Psoas muscle (tissue), 7 donors: ENCODE measurements at regions not wholly inside any gene's neighbourhood (a gene's known extent, or its start where the extent isn't known, plus 50 kb on each side); places are given as distances from the start of the nearest gene placed in this dataset.

Source experiments
- ATAC-seq, 4 donors: fragments of 200-7000 bp; cut with Tn5 transposase; one replicate each; pipeline ENCODE4 v1.9.1; 2020; ENCODE audit warnings: moderate library complexity in 3 of 4, mild to moderate bottlenecking in 2 of 4
- DNase-seq, 2 donors: peaks; one replicate each; pipeline ENCODE4 v3.0.0-alpha.2; 2020
- H3K27ac ChIP-seq: fragments of 200-600 bp; one replicate; pipeline ENCODE4 v1.8.0; 2022
- H3K27me3 ChIP-seq, 3 donors: fragments of 200-600 bp in 1 of 3; one replicate each; pipeline versions ENCODE4 v1.6.1 to v1.8.0; 2013 to 2022; ENCODE audit warnings: low read length in 2 of 3, mild to moderate bottlenecking in 2 of 3, moderate library complexity in 1 of 3; ENCODE audit not compliant: insufficient read depth in 3 of 3
- H3K36me3 ChIP-seq, 2 donors: fragments of 200-600 bp in 1 of 2; one replicate each; pipeline versions ENCODE4 v1.6.1 to v1.8.0; 2013 to 2022; ENCODE audit warnings: low read depth in 1 of 2, mild to moderate bottlenecking in 1 of 2, moderate library complexity in 1 of 2; ENCODE audit not compliant: insufficient read depth in 1 of 2
- H3K4me1 ChIP-seq: fragments of 200-600 bp; one replicate; pipeline ENCODE4 v1.8.0; 2022
- H3K4me3 ChIP-seq: fragments of 200-600 bp; one replicate; pipeline ENCODE4 v1.8.0; 2022; ENCODE audit warnings: mild to moderate bottlenecking
- H3K9me3 ChIP-seq: fragments of 200-600 bp; one replicate; pipeline ENCODE4 v1.8.0; 2022
- WGBS, 3 donors: extraction: QIAGEN DNeasy Blood & Tissue Kit; methylation state at CpG; one replicate each; pipeline versions ENCODE4 v1.1.6 to v1.1.7; 2013; 5-methylcytosine and 5-hydroxymethylcytosine counted together
- intact Hi-C, 2 donors: fragments of 100-400 bp; cut with DNase I; formaldehyde crosslinking; loops; one replicate each; pipeline versions ENCODE4 v1.11.0 to v1.14.2; 2022
- TF ChIP-seq, protein P1 (sequence below): fragments of 200-600 bp; IDR thresholded peaks from one replicate; pipeline ENCODE4 v1.8.0; 2022; ENCODE audit warnings: antibody characterized with exemption
- donor health status: healthy with polysubstance abuse.
- donor health status: DM: no; HTN: no; CAD: no; lungs with moderate emphysema.
- donor health status: Bipolar disorder and iron deficiency.
- donor health status: healthy.
- donor health status: DM: yes; HTN: yes; CAD: no.
- donor health status: DM: no; HTN: no; CAD: no.
- donor health status: DM: yes; HTN: yes; CAD: no.

- no peak overlapping the region for H3K4me3 ChIP-seq
- no peaks in the 10 kb centered on the region for H3K27me3 ChIP-seq
- intact Hi-C loops = no loop called here
- H3K36me3 ChIP-seq = no peaks in the 10 kb centered on the region
- TF ChIP-seq, protein P1, sequence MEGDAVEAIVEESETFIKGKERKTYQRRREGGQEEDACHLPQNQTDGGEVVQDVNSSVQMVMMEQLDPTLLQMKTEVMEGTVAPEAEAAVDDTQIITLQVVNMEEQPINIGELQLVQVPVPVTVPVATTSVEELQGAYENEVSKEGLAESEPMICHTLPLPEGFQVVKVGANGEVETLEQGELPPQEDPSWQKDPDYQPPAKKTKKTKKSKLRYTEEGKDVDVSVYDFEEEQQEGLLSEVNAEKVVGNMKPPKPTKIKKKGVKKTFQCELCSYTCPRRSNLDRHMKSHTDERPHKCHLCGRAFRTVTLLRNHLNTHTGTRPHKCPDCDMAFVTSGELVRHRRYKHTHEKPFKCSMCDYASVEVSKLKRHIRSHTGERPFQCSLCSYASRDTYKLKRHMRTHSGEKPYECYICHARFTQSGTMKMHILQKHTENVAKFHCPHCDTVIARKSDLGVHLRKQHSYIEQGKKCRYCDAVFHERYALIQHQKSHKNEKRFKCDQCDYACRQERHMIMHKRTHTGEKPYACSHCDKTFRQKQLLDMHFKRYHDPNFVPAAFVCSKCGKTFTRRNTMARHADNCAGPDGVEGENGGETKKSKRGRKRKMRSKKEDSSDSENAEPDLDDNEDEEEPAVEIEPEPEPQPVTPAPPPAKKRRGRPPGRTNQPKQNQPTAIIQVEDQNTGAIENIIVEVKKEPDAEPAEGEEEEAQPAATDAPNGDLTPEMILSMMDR = no peak
- H3K27ac ChIP-seq = no peak overlapping the region
- H3K9me3 ChIP-seq = no peaks in the 10 kb centered on the region
- ATAC-seq = no peak
- H3K4me1 ChIP-seq = no peaks in the 10 kb centered on the region
- no peak for DNase-seq
- WGBS, 3 donors = 88 to 92% (median 90%) methylated on average over 1 of the region's 1 CpG
Observed at GRCh38 chr2:193409951-193410350, 1215.2 kb upstream of the TMEFF2 start.

- no peaks in the 10 kb centered on the region for H3K36me3 ChIP-seq
- 33 to 47% (median 42%) methylated on average over 2 of the region's 2 CpGs for WGBS, 3 donors
- DNase-seq = no peak
- H3K27ac ChIP-seq = no peak overlapping the region
- TF ChIP-seq, protein P1 = no peak
- no peaks in the 10 kb centered on the region for H3K4me1 ChIP-seq
- no peak for ATAC-seq
- no peaks in the 10 kb centered on the region for H3K9me3 ChIP-seq
- intact Hi-C loops = no loop called here
- H3K4me3 ChIP-seq = no peak overlapping the region
- H3K27me3 ChIP-seq = no peaks in the 10 kb centered on the region
Observed at GRCh38 chr2:193382583-193382982, 1187.8 kb upstream of the TMEFF2 start.

DNA sequence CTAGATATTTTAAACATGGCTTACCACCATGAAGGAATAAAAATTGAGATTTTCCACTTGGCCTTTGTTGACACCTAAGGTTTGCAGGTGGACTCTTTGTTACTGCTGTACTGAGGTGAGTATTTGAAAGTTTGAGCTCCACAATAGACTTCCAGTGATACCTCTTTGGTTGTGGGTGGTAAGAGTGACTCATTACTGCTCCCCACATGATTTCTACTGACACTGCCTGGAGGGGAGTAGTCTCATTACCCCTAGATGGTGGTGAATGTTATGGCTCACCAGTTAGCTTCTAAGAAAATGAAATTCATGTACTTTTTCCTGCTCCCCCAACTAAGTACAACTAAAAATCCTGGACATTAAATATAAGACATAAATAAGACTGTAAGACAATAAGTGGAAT is 1183.1 kb upstream of the TMEFF2 start:
- intact Hi-C loops = no loop called here
- TF ChIP-seq, protein P1 = no peak
- H3K4me1 ChIP-seq = no peaks in the 10 kb centered on the region
- DNase-seq (no peak), ATAC-seq (no peak)
- no peak overlapping the region for H3K4me3 ChIP-seq
- H3K36me3 ChIP-seq = no peaks in the 10 kb centered on the region
- H3K27me3 ChIP-seq = no peaks in the 10 kb centered on the region
- H3K9me3 ChIP-seq = no peaks in the 10 kb centered on the region
- no peak overlapping the region for H3K27ac ChIP-seq

GRCh38 chr2:193373120-193373519 is 1178.4 kb upstream of the TMEFF2 start:
- intact Hi-C loops = no loop called here
- Histone ChIP-seq H3K4me1 (no peaks in the 10 kb centered on the region), H3K9me3 (no peaks in the 10 kb centered on the region), H3K36me3 (no peaks in the 10 kb centered on the region), H3K27ac (no peak overlapping the region), H3K4me3 (no peak overlapping the region), H3K27me3 (no peaks in the 10 kb centered on the region)
- TF ChIP-seq, protein P1 = no peak
- DNase-seq (no peak), ATAC-seq (no peak)
- 84 to 90% (median 90%) methylated on average over 3 of the region's 3 CpGs for WGBS, 3 donors

GRCh38 chr2:193371200-193371599 is 1176.5 kb upstream of the TMEFF2 start:
- TF ChIP-seq, protein P1 = no peak
- Histone ChIP-seq H3K36me3 (no peaks in the 10 kb centered on the region), H3K27me3 (no peaks in the 10 kb centered on the region), H3K9me3 (no peaks in the 10 kb centered on the region), H3K27ac (no peak overlapping the region), H3K4me3 (no peak overlapping the region), H3K4me1 (no peaks in the 10 kb centered on the region)
- ATAC-seq (no peak), DNase-seq (no peak)
- WGBS, 3 donors = 57 to 64% (median 62%) methylated on average over 7 of the region's 7 CpGs
- intact Hi-C loops = no loop called here
